ENCODE measurements at regions not wholly inside any gene's neighbourhood (a gene's known extent, or its start where the extent isn't known, plus 50 kb on each side); places are given as distances from the start of the nearest gene placed in this dataset.
A peak's percentile ranks its signal among the peaks of the same experiment; 100 is the strongest.

DNA sequence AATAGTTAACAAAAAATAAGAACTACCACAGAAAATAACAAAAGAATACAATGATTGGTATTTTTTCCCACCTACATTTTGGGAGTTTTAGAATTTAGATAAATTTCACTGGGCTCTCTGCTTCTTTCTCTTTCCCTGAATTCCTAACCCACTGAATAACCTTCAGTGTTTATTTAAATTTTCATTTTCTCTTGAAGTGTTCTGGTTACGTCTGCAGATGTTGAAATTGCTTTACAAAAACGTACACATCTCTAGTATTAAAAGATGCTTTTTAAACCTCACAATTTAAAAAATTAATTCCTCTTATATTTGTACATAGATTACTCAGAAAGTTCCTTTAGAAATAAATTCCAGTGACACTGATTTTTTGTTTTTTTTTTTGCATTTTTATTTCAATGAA, 158.7 kb upstream of the TUT7 start:
- H4K5ac ChIP-seq (ENCODE audit: low read depth, low read length): peak overlapping the region; percentile 91
- no peak overlapping the region for H2AK9ac ChIP-seq (replicated peaks; ENCODE audit: low read depth, low read length, poor library complexity)
- H3K4me1 ChIP-seq (ENCODE audit: control insufficient read depth, insufficient read depth, low read length): peaks cover 10% of the 10 kb centered on the region
- TF ChIP-seq, protein P1, sequence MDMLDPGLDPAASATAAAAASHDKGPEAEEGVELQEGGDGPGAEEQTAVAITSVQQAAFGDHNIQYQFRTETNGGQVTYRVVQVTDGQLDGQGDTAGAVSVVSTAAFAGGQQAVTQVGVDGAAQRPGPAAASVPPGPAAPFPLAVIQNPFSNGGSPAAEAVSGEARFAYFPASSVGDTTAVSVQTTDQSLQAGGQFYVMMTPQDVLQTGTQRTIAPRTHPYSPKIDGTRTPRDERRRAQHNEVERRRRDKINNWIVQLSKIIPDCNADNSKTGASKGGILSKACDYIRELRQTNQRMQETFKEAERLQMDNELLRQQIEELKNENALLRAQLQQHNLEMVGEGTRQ (IDR thresholded peaks at IDR 0.05; ENCODE audit: low read depth, low read length): no peak
- TF ChIP-seq MAFK (IDR thresholded peaks at IDR 0.05; ENCODE audit: low read depth, low read length) (no peak), CEBPB (IDR thresholded peaks at IDR 0.05; ENCODE audit: low read depth, low read length) (peak; percentile 76), BHLHE40 (IDR thresholded peaks at IDR 0.05; ENCODE audit: low read depth, low read length) (no peak), POLR2A (IDR thresholded peaks at IDR 0.05; ENCODE audit: low read depth, low read length) (no peak), SMC3 (IDR thresholded peaks at IDR 0.05; ENCODE audit: low read depth, low read length) (no peak), MAZ (IDR thresholded peaks at IDR 0.05; ENCODE audit: borderline replicate concordance, low read depth, low read length) (no peak), RCOR1 (IDR thresholded peaks at IDR 0.05; ENCODE audit: insufficient replicate concordance, low read length) (no peak), RAD21 (IDR thresholded peaks at IDR 0.05; ENCODE audit: low read length) (no peak), MXI1 (IDR thresholded peaks at IDR 0.05; ENCODE audit: borderline replicate concordance, low read depth, low read length) (no peak), FOS (IDR thresholded peaks at IDR 0.05; ENCODE audit: low read depth, low read length) (0 out of 2 replicates have a peak, but pooled peaks have one; percentile 7), RFX5 (IDR thresholded peaks at IDR 0.05; ENCODE audit: low read depth, low read length) (no peak)
- TF ChIP-seq, protein P2, sequence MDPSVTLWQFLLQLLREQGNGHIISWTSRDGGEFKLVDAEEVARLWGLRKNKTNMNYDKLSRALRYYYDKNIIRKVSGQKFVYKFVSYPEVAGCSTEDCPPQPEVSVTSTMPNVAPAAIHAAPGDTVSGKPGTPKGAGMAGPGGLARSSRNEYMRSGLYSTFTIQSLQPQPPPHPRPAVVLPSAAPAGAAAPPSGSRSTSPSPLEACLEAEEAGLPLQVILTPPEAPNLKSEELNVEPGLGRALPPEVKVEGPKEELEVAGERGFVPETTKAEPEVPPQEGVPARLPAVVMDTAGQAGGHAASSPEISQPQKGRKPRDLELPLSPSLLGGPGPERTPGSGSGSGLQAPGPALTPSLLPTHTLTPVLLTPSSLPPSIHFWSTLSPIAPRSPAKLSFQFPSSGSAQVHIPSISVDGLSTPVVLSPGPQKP (IDR thresholded peaks at IDR 0.05; ENCODE audit: borderline replicate concordance, low read depth, low read length): no peak
- peak; percentile 72 for DNase-seq
- H3K27me3 ChIP-seq (ENCODE audit: control insufficient read depth, insufficient read depth, low read length): no peaks in the 10 kb centered on the region
- H3K4me2 ChIP-seq (ENCODE audit: low read depth, low read length): peak overlapping the region; percentile 67
- ChIA-PET CTCF (interaction anchor here (0.6 to 2.0 kb wide), 2 partner anchors 12 to 770 kb away, joined by 3 to 5 read pairs; no protein-coding TSS in a partner anchor), POLR2A (ENCODE audit: unreplicated experiment) (no interaction called here)
- H2BK120ac ChIP-seq (ENCODE audit: low read depth, low read length): peak overlapping the region; percentile 99
- dilution Hi-C loops (cut with HindIII; ENCODE audit: low sequenced_read_pairs, unreplicated experiment) (no loop called here), intact Hi-C loops (cut with micrococcal nuclease) (loop anchor here (5.0 kb wide), 1 partner anchor 89 kb away; no protein-coding TSS in a partner anchor), in situ Hi-C loops (cut with MboI; ENCODE audit: low sequenced_read_pairs) (no loop called here)
- no peak overlapping the region for H2AK5ac ChIP-seq (ENCODE audit: low read depth, low read length)
- H3K23ac ChIP-seq (ENCODE audit: low read depth, low read length): peak overlapping the region; percentile 98; the same call in 1 of the 2 replicates
- peak overlapping the region; percentile 74; the same call in 1 of the 3 replicates for H2BK15ac ChIP-seq (ENCODE audit: low read depth, low read length)
- ATAC-seq (ENCODE audit: low read depth): peak; percentile 92
- peak overlapping the region; percentile 97 for H3K18ac ChIP-seq (ENCODE audit: low read depth, low read length)
- H3K14ac ChIP-seq (replicated peaks; ENCODE audit: low read depth, low read length): no peak overlapping the region; the same call in 1 of the 2 replicates
- H3K27ac ChIP-seq (ENCODE audit: insufficient read depth, low read length): peak overlapping the region; percentile 87; the same call in 1 of the 2 replicates
- peak overlapping the region; percentile 94; the same call in 1 of the 2 replicates for H4K91ac ChIP-seq (ENCODE audit: insufficient read depth, low read depth, low read length)
- H3K4me3 ChIP-seq (ENCODE audit: insufficient read depth, low read depth, low read length): no peak overlapping the region
- no peaks in the 10 kb centered on the region for H3K9me3 ChIP-seq (ENCODE audit: control insufficient read depth, insufficient read depth, low read length)
- WGBS, 2 experiments (ENCODE audit: extremely low coverage in 2 of 2, insufficient read length in 1 of 2): no CpG with 5 or more reads among the region's 2 CpGs
- no peaks in the 10 kb centered on the region for H3K36me3 ChIP-seq (ENCODE audit: control insufficient read depth, insufficient read depth, low read length)
- no peak overlapping the region for H3K9ac ChIP-seq (ENCODE audit: low read depth, low read length)
- H3K79me1 ChIP-seq (ENCODE audit: low read depth in 1 of 2, low read length in 2 of 2): no peaks in the 10 kb centered on the region
- peak overlapping the region; percentile 91 for H2BK5ac ChIP-seq (ENCODE audit: low read depth, low read length, poor library complexity, severe bottlenecking)
- no peak overlapping the region; the same call in 1 of the 2 replicates for H3K56ac ChIP-seq (ENCODE audit: extremely low read depth, insufficient read depth, low read length)
- no peaks in the 10 kb centered on the region for H4K20me1 ChIP-seq (ENCODE audit: insufficient read depth, low read length)
- H2BK20ac ChIP-seq (ENCODE audit: low read depth, low read length): peak overlapping the region; percentile 99
- H2AFZ ChIP-seq (replicated peaks; ENCODE audit: low read length, poor library complexity): no peak overlapping the region
- BruUV-seq (replicated peaks): no TSS peak
- H3K4ac ChIP-seq (ENCODE audit: low read depth, low read length): peak overlapping the region; percentile 97; the same call in 1 of the 2 replicates
- H4K8ac ChIP-seq (ENCODE audit: low read depth in 2 of 2, low read length in 2 of 2): peak overlapping the region in 1 of 2 experiments; percentile 96; a peak in 2 of 4 replicates
- peaks cover 5% of the 10 kb centered on the region for H3K9me1 ChIP-seq (ENCODE audit: insufficient read depth, low read length)
